Left cardiac atrium (tissue), 4 donors: ENCODE measurements at regions not wholly inside any gene's neighbourhood (a gene's known extent, or its start where the extent isn't known, plus 50 kb on each side); places are given as distances from the start of the nearest gene placed in this dataset.

Experiments
- ATAC-seq, 2 donors: fragments of 200-7000 bp; cut with Tn5 transposase; one replicate each; pipeline ENCODE4 v1.9.1; 2020; ENCODE audit warnings: mild to moderate bottlenecking in 2 of 2, moderate library complexity in 2 of 2
- DNase-seq: peaks from one replicate; pipeline ENCODE4 v3.0.0-alpha.2; 2020
- intact Hi-C, 2 donors: fragments of 100-400 bp; cut with DNase I; formaldehyde crosslinking; loops; one replicate each; pipeline versions ENCODE4 v1.14.1 to v1.15.1; 2022 to 2023
- donor health status: DM: no; HTN: yes; CAD: no.
- donor health status: DM: no; HTN: yes; CAD: no; lungs with severe emphysema.
- donor health status: DM: yes; HTN: yes; CAD: no.
- donor health status: Dilated cardiomyopathy.

DNA sequence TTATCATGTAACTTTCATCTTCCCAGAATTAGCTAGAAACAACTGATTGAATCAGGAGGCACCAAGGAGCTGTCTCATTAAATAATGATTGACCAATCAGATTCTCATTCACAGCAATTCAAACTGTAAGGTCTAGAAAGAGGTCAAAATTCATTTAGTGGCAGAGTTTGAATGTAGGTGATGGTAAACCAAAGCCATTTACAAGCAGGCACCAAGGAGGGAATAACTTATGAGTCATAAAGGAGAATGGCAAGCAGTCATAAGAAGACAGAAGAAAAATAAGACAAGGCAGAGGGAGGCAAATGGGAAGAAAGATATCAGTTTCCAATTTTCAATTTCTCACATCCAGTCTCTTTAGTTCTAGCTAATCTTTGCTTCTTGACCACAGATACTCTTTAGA is 52.9 kb upstream of the DEFB112 start:
- no peak for DNase-seq
- intact Hi-C loops = no loop called here
- no peak for ATAC-seq

DNA sequence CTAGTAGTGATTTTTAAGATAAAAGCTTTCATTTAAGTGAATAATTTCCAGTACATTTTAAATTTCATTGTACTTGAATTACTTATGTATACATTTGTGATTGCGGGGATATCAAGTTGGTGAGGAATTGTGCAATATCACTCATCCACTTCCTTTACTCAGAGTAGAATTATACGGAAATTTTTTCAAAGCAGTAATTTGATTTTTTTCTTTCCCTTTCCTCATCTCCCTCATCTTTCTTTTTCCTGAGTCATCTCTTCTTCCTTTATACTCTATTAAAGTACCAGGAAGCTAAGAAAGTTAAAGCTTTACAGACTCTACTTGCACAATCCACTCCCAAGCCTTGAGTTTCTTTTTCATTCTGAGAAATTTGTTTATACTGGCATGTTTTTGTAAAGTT is 60.9 kb upstream of the DEFB112 start:
- ATAC-seq = no peak
- intact Hi-C loops = no loop called here

GRCh38 chr6:50112981-50113857 is 63.5 kb upstream of the DEFB112 start:
- intact Hi-C loops = no loop called here
- ATAC-seq = no peak
- no peak for DNase-seq

More for the DNA sequence above, 60.9 kb upstream of the DEFB112 start:
- DNase-seq = no peak

DNA sequence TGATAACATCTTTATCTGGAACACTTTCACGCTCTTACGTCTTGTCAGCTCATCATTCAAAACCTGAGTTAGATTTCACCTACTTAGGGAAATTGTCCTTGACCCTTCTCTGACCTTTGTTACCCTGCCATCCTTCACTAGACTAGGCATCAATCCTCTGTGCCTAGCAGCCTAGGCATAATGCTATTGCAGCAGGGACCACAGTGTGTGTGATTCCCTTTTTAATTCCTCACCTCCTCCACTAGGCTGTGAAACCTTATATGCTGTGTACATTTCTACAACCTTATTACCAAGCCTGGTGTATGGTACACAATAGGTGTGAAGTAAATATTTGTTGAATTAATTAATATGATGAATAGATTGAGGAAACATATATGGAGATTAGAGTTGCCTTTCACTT is 66.7 kb upstream of the DEFB112 start:
- DNase-seq (no peak), ATAC-seq (no peak)
- intact Hi-C loops = no loop called here

DNA sequence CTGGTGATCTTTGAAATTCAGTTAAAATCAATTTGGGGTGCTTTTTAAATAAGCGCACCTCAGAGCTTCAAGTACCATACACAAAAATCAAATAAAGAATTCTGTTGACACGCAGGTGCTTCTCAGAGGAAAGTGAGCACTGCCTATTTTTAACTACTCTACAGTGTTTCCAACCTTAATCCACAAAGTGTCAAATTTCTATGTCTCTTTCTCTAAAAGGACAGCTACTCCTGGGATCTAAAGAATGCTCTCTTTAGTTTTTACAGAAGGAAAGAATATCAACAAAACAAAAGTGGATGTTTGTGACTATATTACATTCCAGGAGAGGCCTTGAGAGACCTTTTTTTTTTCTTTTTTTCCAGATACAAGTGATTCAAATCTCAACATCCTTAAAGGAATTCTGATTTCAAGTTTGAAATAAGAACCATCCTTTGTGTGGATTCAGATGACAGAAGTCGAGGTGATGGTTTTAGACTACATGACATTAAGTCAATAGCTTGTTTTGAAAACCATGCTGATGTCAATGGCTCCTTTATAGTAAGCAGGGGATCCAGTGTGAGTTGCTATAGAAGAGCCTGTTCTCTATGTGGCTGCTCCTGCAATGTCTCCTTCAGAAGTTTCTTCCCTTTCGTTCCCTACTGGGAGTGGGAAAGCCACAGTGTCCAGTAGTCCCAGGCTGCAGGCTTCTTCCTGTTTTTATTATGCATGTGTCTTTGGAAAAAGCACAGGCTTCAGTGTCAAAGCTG is 67.2 kb upstream of the DEFB112 start:
- intact Hi-C loops = no loop called here
- no peak for DNase-seq
- ATAC-seq = no peak

DNA sequence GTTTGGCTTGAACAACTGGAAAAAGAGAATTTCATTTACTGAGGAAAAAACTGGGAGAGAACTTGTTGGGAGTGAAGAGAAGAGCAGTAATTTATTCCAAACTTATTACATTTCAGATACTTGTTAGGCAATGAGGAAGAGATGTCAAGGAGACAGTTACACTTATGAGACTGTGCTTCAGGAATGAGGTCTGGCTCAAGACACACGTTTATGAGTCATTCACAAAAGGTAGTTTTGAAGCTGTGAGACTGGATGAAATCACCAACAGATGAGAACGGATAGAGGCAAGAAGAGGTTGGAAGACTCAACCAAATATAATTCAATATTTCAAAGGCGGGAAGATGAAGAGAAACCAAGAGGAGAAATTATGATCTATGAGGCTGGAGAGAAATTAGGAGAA is 70.6 kb upstream of the DEFB112 start:
- intact Hi-C loops = no loop called here
- ATAC-seq = peak in 1 of 2 donors; percentile 75
- no peak for DNase-seq

DNA sequence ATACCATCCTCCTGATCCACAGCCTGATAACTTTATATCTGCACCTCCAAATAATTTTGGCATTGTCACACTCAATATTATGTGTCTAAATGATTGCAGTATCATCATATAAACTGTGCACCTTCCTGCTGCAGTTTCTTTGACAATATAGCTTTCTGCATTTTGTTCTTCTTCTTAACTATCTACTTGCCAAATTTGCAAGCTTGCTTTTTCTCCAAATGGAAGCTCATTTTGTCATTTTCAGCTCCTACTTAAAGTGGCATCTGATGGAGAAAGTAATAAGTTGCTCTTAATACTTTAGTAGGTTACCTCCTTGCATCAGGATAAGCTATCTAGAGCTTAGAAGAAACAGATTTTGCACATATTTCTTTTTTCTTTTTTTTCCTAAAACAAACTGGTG is 74.0 kb upstream of the DEFB112 start:
- intact Hi-C loops = no loop called here
- DNase-seq (no peak), ATAC-seq (no peak)

DNA sequence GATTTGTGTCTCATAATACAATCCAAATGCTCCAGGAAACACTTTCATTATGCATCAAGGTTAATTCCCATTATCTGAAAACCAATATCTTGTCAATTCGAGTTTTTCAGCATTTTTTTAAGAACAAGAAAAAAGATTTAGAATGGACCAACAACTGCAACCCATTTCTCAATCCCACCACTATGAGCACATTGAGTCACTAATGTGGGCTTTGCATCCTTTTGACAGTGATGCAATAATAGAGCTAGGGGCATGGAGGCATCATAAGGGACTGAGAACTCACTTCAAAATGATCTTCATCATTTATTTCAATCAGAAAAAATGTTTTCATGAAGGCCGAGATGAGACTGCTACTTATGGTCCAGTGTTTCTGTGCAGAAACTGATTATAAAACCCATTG is 74.8 kb upstream of the DEFB112 start:
- intact Hi-C loops = no loop called here
- DNase-seq = no peak

GRCh38 chr6:50128420-50129005 is 78.8 kb upstream of the DEFB112 start:
- ATAC-seq (no peak), DNase-seq (no peak)
- intact Hi-C loops = loop anchor here in 1 of 2 donors (5.0 kb wide), 1 partner anchor 474 kb away; no protein-coding TSS in a partner anchor

More for the DNA sequence above, 74.8 kb upstream of the DEFB112 start:
- no peak for ATAC-seq

GRCh38 chr6:50135968-50136367 is 86.2 kb upstream of the DEFB112 start:
- ATAC-seq = no peak
- DNase-seq = no peak
- intact Hi-C loops = no loop called here

GRCh38 chr6:50141100-50141499 is 91.4 kb upstream of the DEFB112 start:
- intact Hi-C loops = no loop called here
- DNase-seq = no peak
- ATAC-seq = no peak

DNA sequence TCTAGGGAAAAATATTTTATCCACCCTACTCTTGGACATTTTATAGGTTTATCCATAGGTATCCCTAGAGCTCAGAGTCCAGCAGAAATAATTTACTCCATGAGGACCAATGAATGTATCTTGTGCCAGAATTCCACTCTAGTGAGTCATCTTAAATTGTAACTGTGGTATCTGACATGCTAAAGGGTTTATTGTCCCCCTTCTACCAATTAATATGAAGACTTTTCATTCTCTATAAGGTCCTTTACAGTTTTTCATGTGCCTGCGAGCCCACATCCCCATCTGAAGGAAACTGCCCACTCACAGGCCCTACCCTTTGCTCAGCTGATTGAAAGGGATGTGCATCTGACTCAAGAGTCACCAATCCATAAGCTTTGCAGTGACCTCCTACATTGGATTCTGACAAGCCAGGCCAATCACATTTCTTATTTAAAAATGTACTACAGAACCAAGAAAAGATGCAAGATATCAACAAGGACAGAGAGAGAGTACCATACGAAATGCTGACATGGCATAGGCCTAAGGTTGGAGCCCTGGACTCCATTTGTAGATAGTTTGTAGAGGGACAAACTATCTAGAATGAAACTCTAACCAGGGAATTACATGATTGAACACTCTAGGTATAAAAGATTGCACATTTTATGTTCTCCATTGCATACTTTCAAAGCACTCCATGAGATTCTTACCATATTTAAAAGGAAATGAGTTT is 93.4 kb upstream of the DEFB112 start:
- intact Hi-C loops = no loop called here
- ATAC-seq (no peak), DNase-seq (no peak)

GRCh38 chr6:50145125-50145524 is 95.4 kb upstream of the DEFB112 start:
- ATAC-seq = no peak
- intact Hi-C loops = no loop called here
- DNase-seq = no peak

DNA sequence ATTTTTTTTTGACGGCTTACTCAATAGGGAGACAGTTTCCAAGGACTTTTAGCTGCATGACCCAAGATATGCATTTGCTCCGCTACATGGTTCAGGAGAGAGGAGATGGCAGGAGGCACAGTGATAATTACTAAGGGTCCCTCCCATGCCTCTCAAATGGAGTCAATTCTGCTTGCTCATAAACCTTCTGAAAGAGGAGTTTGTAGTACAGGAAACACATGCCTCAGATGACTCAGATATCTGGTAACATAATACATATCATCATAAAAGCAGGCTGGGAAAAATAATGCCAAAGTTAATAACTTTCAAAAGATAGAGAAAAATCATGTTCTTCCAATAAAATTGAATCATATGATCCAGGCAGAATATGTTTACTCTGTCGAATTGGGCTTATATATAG is 97.6 kb upstream of the DEFB112 start:
- ATAC-seq = no peak
- DNase-seq = no peak
- intact Hi-C loops = no loop called here

DNA sequence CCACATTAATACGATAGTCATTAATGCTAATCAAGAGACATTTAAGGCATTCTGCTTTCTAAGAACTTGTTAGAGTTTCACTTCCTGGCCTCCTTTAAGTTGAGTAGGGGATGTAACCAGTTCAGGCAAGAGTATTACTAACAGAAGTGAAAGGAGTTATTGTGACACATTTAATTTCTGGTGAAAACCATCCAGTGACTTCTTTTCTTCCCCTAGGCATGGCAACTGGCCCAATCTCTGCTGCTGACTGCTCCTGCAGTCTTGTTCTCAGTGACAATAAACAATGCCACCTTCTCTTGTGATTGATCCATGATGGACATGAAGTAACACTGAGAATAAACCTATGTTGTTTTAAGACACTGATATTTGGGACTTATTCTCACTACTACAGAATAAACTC is 130.9 kb upstream of the DEFB112 start:
- DNase-seq = no peak
- intact Hi-C loops = no loop called here
- no peak for ATAC-seq

GRCh38 chr6:50185006-50185405 is 135.3 kb upstream of the DEFB112 start:
- intact Hi-C loops = no loop called here
- DNase-seq (no peak), ATAC-seq (no peak)

- intact Hi-C loops = no loop called here
- ATAC-seq (no peak), DNase-seq (no peak)
Measured at GRCh38 chr6:50187351-50187921, 137.7 kb upstream of the DEFB112 start.

GRCh38 chr6:50198245-50198644 is 148.5 kb upstream of the DEFB112 start:
- no peak for DNase-seq
- intact Hi-C loops = no loop called here

GRCh38 chr6:50202766-50203165 is 153.0 kb upstream of the DEFB112 start:
- intact Hi-C loops = no loop called here
- ATAC-seq = no peak
- no peak for DNase-seq

More at GRCh38 chr6:50198245-50198644, 148.5 kb upstream of the DEFB112 start:
- ATAC-seq = no peak
